GM18858 (cell line): ENCODE measurements at regions not wholly inside any gene's neighbourhood (a gene's known extent, or its start where the extent isn't known, plus 50 kb on each side); places are given as distances from the start of the nearest gene placed in this dataset.
"Not testable (repeated sequence)": the region's sequence is repeated elsewhere in the genome, so short reads cannot be mapped to it uniquely, and the experiment has no call there.

Experiments
- ATAC-seq: cut with Tn5 transposase; IDR thresholded peaks from one replicate; pipeline ENCODE4 v1.9.1; 2021; ENCODE audit not compliant: unreplicated experiment

DNA sequence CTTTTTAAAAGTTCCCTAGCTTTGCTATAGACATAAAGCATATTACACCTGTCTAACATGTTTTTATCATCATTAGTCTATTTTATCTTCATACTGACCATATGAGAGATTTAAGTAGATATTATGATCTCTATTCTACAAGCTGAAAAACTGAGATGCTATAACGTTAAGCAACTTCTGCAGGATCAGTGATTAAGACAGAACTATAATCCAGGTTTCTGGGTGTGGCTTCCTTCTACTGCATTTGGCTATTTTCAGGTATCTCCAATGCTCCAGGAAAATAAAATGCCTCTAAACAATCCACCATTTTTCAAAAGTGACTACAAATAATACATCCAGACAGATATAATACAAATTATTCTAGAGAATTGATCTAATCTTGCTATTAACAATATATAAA lies 53.4 kb downstream of the RGS2 start:
- no peak for ATAC-seq

GRCh38 chr1:192866241-192866868 lies 57.5 kb downstream of the RGS2 start:
- ATAC-seq = no peak

- ATAC-seq = no peak
Observed at GRCh38 chr1:192867180-192867579, 58.3 kb downstream of the RGS2 start.

DNA sequence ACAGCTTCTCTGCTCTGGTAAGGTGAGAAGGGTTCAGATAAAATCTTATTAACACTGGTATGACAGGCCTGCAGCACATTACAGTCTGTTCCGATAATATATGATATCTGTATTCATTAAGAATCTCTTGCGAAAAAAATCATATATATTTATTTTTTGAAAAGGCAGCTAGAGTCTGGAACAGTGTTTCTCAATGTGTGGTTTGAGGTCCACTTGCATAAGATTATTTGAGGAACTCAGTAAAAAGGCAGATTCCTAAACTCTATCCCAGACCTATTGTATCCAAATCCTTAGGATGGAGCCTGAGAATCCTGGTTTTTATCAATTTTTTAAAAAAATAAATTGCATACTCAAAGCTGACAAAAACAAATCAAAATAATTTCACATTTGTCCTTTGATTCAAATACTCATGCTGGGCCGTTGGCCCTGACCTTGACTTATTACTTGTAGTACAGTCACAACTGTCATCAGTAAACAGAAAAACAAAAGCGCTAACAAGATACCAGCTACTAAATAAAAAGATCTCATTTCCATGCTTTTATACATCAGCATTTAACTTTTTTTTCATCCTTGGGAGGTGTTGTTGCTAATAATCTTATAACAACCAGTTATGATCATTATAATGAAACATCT lies 60.6 kb downstream of the RGS2 start:
- ATAC-seq = no peak

- no peak for ATAC-seq
Observed at GRCh38 chr1:192872010-192872409, 63.2 kb downstream of the RGS2 start.

GRCh38 chr1:192873836-192874235 lies 65.0 kb downstream of the RGS2 start:
- no peak for ATAC-seq

- no peak for ATAC-seq
Observed at GRCh38 chr1:192876633-192877032, 67.8 kb downstream of the RGS2 start.

DNA sequence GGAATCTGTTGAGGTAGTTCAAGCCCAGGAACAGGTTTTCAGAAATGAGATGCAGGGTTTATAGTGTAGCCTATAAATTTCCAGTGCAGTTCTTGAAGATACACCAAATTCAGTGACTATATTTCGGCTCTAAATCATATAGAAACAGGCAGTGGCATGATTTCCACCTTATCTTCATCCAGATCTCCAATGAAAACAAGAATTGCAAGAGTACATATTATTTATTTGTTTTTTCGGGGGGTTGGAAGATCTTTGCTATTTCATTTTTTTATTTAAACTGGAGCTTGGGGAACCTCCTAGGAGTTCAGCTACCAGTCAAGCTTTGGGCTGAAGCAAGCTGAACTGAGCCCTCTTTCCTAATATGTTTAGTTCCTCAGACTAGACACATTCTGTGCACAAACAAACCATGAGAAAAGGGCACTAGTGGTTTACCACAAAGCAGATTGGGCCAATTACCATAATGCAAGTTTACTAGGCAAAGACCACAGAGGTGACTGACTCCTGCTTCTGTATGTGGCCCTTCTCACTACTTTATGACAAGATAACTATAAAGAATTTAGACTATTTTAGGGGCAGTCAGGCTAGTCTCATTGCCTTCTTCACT lies 68.5 kb downstream of the RGS2 start:
- no peak for ATAC-seq

- ATAC-seq = no peak
Observed at GRCh38 chr1:192878249-192878648, 69.4 kb downstream of the RGS2 start.

DNA sequence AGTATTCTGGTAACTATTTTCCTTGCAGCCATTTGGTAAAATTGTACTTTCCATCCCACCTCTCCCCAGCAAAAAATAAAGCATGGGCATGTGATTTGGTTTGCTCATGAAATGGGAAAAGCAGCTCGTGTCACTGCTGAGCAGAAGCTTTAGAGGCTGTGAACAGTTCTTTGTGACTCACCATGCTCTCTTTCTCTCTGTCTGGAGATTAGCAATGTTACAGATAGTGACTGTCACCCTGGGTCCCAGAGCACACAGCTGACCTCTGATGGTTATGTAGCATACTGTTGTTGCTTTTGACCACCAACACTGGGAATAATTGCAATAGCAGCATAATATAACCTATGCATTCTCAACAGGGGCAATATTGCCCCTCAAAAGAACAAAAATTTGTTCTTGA lies 70.6 kb downstream of the RGS2 start:
- no peak for ATAC-seq

DNA sequence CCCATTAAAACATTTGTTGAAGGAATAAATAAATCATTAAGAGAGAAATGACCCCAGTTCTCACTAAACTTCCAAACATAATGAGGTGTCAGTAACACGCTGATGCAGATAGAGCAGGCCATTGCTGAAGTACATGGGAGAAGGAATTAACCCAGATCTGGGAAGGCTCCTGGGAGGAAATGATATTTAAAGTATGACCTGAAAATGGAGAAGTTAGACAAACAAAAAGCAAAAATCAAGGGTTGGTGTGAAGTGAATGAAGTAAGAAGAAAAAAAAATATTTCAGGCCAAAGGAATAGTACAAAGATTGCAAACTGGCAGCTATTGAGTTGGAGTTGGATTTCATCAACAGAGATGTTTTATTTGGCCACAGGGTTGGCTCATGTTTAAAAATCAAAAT lies 71.4 kb downstream of the RGS2 start:
- no peak for ATAC-seq

- no peak for ATAC-seq
Observed at GRCh38 chr1:192884241-192884640, 75.4 kb downstream of the RGS2 start.

DNA sequence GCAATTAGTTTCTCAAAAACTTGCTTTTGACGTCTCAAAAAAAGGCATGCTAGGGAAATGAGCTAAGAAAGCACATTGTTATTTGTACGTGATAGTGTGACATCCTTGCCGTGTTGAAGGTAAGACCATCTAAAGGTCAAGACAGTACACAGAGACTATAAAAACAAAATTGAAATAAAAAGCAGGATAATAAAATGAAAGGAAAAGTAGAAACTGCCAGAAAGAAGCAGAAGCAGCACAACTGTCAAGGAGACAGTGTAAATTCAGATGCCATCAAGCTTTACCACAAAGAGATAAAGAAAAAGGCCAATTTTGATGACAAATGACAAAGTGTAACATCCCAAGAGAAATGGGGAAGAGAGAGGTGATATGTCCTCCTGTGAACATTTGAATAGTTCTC lies 76.5 kb downstream of the RGS2 start:
- not testable (repeated sequence) for ATAC-seq

DNA sequence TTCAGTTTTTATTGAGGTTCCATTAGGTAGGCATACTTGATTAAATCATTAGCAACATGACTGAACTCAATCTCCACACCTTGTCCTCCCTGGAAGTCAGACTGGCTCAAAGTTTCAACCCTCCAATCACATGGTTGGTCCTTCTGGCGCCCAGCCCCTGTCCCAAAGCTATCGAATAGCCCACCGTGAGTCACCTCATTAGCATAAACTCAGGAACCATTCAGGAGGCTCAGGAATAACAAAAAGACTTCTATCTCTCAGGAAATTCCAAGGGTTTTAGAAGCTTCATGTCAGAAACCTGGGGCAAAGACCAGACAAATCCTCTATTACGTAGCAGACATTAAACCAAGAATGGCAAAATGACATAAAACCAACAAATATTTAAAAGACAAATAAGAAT lies 78.6 kb downstream of the RGS2 start:
- no peak for ATAC-seq

- no peak for ATAC-seq
Observed at GRCh38 chr1:192888574-192888973, 79.7 kb downstream of the RGS2 start.

GRCh38 chr1:192889082-192889481 lies 80.2 kb downstream of the RGS2 start:
- ATAC-seq = no peak

DNA sequence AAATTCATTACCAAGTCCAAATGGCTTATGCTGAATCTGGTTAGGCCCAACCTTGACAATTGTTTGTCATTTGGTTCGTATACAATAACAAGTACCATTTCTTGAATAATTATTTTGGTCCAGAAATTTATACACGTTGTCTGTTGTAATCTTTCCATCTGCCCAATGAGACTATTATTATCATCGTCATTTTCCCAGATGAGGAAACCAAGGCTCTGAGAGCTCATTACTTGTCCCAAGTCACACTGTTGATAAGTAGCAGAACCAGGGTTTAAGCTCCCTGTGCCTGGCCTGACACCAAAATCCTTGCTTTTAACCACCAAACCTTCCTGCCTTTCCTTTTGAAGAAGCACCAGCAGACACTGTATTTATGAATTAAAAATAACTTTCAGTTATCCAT lies 81.3 kb downstream of the RGS2 start:
- ATAC-seq = no peak

- ATAC-seq = no peak
Observed at GRCh38 chr1:192892934-192893333, 84.1 kb downstream of the RGS2 start.

DNA sequence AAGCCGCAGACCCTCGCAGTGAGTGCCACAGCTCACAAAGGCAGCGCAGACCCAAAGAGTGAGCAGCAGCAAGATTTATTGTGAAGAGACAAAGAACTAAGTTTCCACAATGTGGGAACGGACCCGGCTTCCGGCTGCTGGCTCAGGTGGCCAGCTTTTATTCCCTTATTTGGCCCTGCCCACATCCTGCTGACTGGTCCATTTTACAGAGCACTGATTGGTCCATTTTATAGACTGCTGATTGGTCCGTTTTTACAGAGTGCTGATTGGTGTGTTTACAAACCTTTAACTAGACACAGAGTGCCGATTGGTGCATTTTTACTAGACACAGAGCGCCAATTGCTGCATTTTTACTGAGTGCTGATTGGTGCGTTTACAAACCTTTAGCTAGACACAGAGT lies 86.6 kb downstream of the RGS2 start:
- ATAC-seq = not testable (repeated sequence)

GRCh38 chr1:192896376-192896775 lies 87.5 kb downstream of the RGS2 start:
- ATAC-seq = no peak

DNA sequence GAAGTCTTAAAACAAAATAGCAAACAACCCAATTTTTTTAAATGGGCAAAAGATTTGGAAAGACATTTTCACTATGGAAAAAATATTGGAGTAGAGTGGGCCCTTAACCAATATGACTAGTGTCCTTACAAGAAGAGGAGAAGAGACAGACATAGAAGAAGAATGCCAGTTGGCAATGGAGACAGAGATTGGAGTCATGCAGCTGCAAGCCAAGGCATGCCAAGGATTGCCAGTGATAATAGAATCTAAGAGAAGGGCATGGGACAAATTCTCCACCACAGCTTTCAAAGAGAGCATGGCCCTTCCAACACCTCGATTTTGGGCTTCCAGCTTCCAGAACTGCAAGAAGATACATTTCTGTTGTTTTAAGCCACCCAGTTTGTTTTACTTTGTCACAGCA lies 92.7 kb downstream of the RGS2 start:
- ATAC-seq = no peak

DNA sequence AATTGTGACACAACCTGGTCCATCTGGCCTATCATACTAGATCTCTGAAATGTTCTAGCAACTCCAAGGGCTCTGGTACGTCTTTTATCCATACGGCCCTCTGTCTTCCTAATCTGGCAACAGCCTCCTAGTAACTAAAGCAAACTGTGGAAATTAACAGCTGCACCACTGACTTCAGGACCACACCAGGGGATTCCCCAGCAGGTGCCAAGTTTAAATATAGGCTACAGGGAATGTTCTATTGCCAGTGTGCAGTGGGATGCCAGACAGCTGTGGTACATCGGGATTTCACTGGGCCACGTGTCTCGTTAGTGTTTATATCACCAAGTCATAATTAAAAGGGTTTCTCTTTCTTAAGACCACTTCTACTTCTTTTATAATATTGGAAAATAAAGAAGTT lies 94.3 kb downstream of the RGS2 start:
- no peak for ATAC-seq

GRCh38 chr1:192904438-192904895 lies 95.6 kb downstream of the RGS2 start:
- ATAC-seq = no peak
